Stomach (tissue), 8 donors: ENCODE measurements at regions not wholly inside any gene's neighbourhood (a gene's known extent, or its start where the extent isn't known, plus 50 kb on each side); places are given as distances from the start of the nearest gene placed in this dataset.
"Not testable (repeated sequence)": the region's sequence is repeated elsewhere in the genome, so short reads cannot be mapped to it uniquely, and the experiment has no call there.

Source experiments
- DNase-seq, 2 donors: peaks; one replicate each; pipeline versions ENCODE4 v3.0.0 to v3.0.0-alpha.2; 2013 to 2019
- H3K27ac ChIP-seq, 5 donors: fragments of 200-600 bp in 4 of 5; sonication (generic) in 4 of 5; one replicate each; pipeline ENCODE4 v1.5.1; 2013 to 2019; ENCODE audit warnings: mild to moderate bottlenecking in 1 of 5, moderate library complexity in 1 of 5
- H3K27me3 ChIP-seq, 3 donors: fragments of 200-600 bp; sonication (generic); one replicate each; pipeline ENCODE4 v1.5.1; 2017 to 2019; ENCODE audit warnings: mixed run types in 1 of 3
- H3K36me3 ChIP-seq, 4 donors: fragments of 200-600 bp; sonication (generic); 1 replicate in 3 of 4; 2 replicates in 1 of 4; pipeline ENCODE4 v1.5.1; 2016 to 2019
- H3K4me1 ChIP-seq, 4 donors: fragments of 200-600 bp; sonication (generic); one replicate each; pipeline ENCODE4 v1.5.1; 2016 to 2019
- H3K4me3 ChIP-seq, 4 donors: fragments of 200-600 bp; sonication (generic) in 3 of 4; one replicate each; pipeline ENCODE4 v1.5.1; 2016 to 2019; ENCODE audit warnings: mild to moderate bottlenecking in 1 of 4
- H3K9me3 ChIP-seq, 4 donors: fragments of 200-600 bp; sonication (generic); one replicate each; pipeline ENCODE4 v1.5.1; 2016 to 2019
- EP300 ChIP-seq: sonication (generic); formaldehyde crosslinking; IDR thresholded peaks from one replicate; pipeline ENCODE4 v1.6.1; 2017; ENCODE audit warnings: antibody characterized with exemption
- POLR2A ChIP-seq, 4 donors: fragments of 450-650 bp; IDR thresholded peaks; one replicate each; pipeline ENCODE4 v1.6.1; 2016; ENCODE audit warnings: antibody characterized with exemption in 4 of 4, control low read depth in 2 of 4, mild to moderate bottlenecking in 1 of 4, moderate library complexity in 1 of 4
- POLR2AphosphoS5 ChIP-seq, 3 donors: sonication (generic); formaldehyde crosslinking; IDR thresholded peaks; one replicate each; pipeline ENCODE4 v1.6.1; 2016; ENCODE audit warnings: antibody characterized with exemption in 3 of 3
- WGBS, 5 donors: extraction: QIAGEN DNeasy Blood & Tissue Kit in 3 of 5; methylation state at CpG; one replicate each; pipeline versions ENCODE4 v1.1.5 to v1.1.7; 2013 to 2018; 5-methylcytosine and 5-hydroxymethylcytosine counted together
- intact Hi-C: fragments of 100-400 bp; cut with DNase I; formaldehyde crosslinking; loops from one replicate; pipeline ENCODE4 v1.15.1; 2023; ENCODE audit warnings: low total_unique reads
- TF ChIP-seq, protein P1 (sequence below), 7 experiments: fragments of 450-650 bp in 4 of 7; fragments of 200-600 bp in 3 of 7; sonication (generic) in 3 of 7; IDR thresholded peaks; one replicate each; pipeline ENCODE4 v1.5.1; 2016 to 2019; ENCODE audit warnings: antibody characterized with exemption in 7 of 7, control low read depth in 2 of 7, mild to moderate bottlenecking in 1 of 7
- donor health status: healthy with polysubstance abuse.
- donor health status: Bipolar disorder and iron deficiency.
- donor health status: healthy.

DNA sequence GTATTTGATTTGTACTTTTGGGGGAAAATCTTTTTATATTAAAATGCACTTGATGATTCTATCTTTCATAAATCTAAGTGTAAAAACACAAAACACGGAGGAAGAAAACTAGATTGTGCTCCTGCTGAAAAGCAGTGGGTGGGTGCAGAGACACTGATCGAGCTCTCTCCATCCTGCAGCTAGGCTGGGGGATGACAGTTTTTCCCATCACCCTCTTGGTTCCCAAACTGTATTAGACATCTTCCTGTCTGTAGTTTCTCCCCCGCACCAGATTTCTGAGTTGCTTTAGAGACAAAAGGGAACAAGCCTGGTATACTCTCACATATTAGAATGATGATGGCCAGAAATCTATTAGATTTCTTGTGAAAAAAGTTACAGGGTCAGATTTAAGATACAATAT lies 99.6 kb downstream of the FAM114A2 start:
- no peak for DNase-seq
- no peaks in the 10 kb centered on the region for H3K4me1 ChIP-seq
- H3K4me3 ChIP-seq, result no peak overlapping the region
- H3K36me3 ChIP-seq, result no peaks in the 10 kb centered on the region
- H3K27me3 ChIP-seq, result no peaks in the 10 kb centered on the region
- intact Hi-C loops, result no loop called here
- H3K9me3 ChIP-seq, result peaks cover 16 to 73% (median 68%) of the 10 kb centered on the region in 4 donors
- TF ChIP-seq, protein P1, sequence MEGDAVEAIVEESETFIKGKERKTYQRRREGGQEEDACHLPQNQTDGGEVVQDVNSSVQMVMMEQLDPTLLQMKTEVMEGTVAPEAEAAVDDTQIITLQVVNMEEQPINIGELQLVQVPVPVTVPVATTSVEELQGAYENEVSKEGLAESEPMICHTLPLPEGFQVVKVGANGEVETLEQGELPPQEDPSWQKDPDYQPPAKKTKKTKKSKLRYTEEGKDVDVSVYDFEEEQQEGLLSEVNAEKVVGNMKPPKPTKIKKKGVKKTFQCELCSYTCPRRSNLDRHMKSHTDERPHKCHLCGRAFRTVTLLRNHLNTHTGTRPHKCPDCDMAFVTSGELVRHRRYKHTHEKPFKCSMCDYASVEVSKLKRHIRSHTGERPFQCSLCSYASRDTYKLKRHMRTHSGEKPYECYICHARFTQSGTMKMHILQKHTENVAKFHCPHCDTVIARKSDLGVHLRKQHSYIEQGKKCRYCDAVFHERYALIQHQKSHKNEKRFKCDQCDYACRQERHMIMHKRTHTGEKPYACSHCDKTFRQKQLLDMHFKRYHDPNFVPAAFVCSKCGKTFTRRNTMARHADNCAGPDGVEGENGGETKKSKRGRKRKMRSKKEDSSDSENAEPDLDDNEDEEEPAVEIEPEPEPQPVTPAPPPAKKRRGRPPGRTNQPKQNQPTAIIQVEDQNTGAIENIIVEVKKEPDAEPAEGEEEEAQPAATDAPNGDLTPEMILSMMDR (IDR thresholded peaks at IDR 0.05), result no peak
- TF ChIP-seq POLR2A (IDR thresholded peaks at IDR 0.05) (no peak), POLR2AphosphoS5 (IDR thresholded peaks at IDR 0.05) (no peak)
- 78 to 86% (median 84%) methylated on average over 3 of the region's 3 CpGs for WGBS, 5 donors
- no peak overlapping the region for H3K27ac ChIP-seq

DNA sequence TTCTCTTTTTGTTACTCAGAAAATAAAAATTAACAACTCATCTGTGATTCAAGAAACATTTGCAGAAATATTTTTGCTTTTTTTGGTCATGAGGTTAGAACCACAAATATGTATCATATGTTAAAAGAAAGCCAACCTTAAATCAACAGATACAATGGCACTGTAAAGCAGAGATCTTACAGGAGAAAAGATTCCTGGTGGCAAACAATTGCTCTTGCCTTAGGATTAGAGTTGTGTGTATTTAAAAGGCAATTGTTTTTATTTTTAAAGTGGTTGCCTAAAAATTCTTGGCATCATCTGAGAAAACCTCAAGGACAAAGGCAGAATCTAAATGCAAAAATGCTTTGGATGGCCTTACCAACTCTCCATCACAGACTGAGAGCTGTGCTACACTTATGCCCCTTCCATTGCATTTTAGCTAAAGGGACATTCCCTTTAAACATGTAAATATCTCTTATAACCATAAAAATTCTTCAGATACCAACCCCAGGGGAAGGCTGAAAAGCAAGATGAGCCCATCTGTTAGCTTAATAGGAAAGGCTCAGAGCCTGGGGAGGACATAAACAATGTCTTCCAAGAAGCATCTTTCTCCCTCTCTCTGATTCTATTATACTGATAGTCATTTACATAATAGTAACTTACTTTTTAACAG lies 100.4 kb downstream of the FAM114A2 start:
- Histone ChIP-seq H3K4me1 (no peaks in the 10 kb centered on the region), H3K27me3 (no peaks in the 10 kb centered on the region), H3K27ac (no peak overlapping the region), H3K9me3 (peaks cover 16 to 75% (median 71%) of the 10 kb centered on the region in 4 donors), H3K4me3 (no peak overlapping the region), H3K36me3 (no peaks in the 10 kb centered on the region)
- DNase-seq, result no peak
- TF ChIP-seq, protein P1 (IDR thresholded peaks at IDR 0.05), result no peak
- TF ChIP-seq EP300 (no peak), POLR2A (IDR thresholded peaks at IDR 0.05) (no peak), POLR2AphosphoS5 (IDR thresholded peaks at IDR 0.05) (no peak)
- intact Hi-C loops, result no loop called here

DNA sequence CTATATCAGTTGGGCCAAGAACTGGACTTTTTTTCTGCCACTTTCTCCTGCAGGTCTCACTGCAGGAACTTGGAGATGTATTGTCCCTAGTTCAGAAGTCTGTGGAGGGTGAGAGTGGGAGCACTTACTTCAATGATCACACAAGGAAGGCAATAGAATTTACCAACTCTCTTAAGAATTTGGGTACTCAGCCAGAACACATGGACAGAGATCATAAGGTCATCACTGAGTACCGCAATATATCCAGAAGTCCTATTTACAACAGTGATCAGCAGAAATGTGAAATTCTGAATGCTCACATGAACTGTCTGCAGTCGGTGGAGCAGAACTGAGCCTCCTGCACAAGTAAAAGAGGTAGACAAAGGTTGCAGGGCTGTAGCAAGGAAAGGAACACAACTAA lies 101.0 kb downstream of the FAM114A2 start:
- Histone ChIP-seq H3K4me3 (no peak overlapping the region), H3K36me3 (no peaks in the 10 kb centered on the region), H3K9me3 (peaks cover 16 to 73% (median 71%) of the 10 kb centered on the region in 4 donors), H3K27ac (no peak overlapping the region), H3K4me1 (no peaks in the 10 kb centered on the region), H3K27me3 (no peaks in the 10 kb centered on the region)
- no peak for DNase-seq
- 73 to 93% (median 83%) methylated on average over 2 of the region's 2 CpGs for WGBS, 5 donors
- TF ChIP-seq POLR2A (IDR thresholded peaks at IDR 0.05), result no peak
- TF ChIP-seq, protein P1 (IDR thresholded peaks at IDR 0.05), result no peak
- TF ChIP-seq EP300, result no peak
- no peak for TF ChIP-seq POLR2AphosphoS5 (IDR thresholded peaks at IDR 0.05)
- intact Hi-C loops, result no loop called here

DNA sequence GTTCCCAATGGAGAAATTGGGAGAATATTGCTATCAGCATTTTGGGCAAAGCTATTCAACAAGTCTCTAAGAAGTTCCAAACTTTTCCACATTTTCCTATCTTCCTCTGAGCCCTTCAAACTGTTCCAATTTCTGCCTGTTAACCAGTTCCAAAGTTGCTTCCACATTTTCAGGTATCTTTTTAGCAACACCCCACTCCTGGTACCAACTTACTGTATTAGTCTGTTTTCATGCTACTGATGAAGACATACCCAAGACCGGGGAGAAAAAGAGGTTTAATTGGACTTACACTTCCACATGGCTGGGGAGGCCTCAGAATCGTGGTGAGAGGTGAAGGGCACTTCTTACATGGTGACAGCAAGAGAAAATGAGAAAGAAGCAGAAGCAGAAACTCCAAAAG lies 103.6 kb downstream of the FAM114A2 start:
- H3K27ac ChIP-seq, H3K27me3 ChIP-seq, DNase-seq, H3K4me3 ChIP-seq, H3K4me1 ChIP-seq, intact Hi-C loops, H3K36me3 ChIP-seq: not testable (repeated sequence)
- peaks cover 6 to 54% (median 49%) of the 10 kb centered on the region in 4 donors for H3K9me3 ChIP-seq
- 49 to 74% (median 57%) methylated on average over 2 of the region's 2 CpGs for WGBS, 5 donors

DNA sequence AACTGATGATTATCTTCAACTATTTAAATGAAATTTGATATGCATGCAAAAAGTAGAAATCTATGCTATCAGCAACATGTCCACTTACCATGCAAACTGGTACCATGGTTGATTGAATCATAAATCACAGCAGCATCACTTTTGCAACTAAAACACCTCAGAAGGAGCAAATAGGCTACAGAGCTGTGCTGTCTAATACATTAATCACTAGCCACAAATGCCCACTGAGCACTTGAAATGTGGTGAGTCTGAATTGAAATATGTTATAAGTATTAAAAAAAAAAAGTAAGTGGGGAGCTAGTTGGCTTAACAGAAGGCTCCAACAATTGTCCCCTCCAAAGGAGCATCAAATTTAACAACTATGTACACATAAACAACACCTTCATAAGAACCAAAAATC lies 112.5 kb downstream of the FAM114A2 start:
- no peak overlapping the region for H3K4me3 ChIP-seq
- peaks cover 0 to 8% (median 2%) of the 10 kb centered on the region in 4 donors for H3K9me3 ChIP-seq
- TF ChIP-seq POLR2AphosphoS5 (IDR thresholded peaks at IDR 0.05), result no peak
- TF ChIP-seq, protein P1 (IDR thresholded peaks at IDR 0.05), result no peak
- no peaks in the 10 kb centered on the region for H3K27me3 ChIP-seq
- H3K36me3 ChIP-seq, result no peaks in the 10 kb centered on the region
- no peaks in the 10 kb centered on the region for H3K4me1 ChIP-seq
- H3K27ac ChIP-seq, result no peak overlapping the region
- intact Hi-C loops, result no loop called here
- DNase-seq, result no peak
